DND-41 (cell line): ENCODE measurements at regions not wholly inside any gene's neighbourhood (a gene's known extent, or its start where the extent isn't known, plus 50 kb on each side); places are given as distances from the start of the nearest gene placed in this dataset.

Experiments used
- ATAC-seq: fragments of 200-7000 bp; cut with Tn5 transposase; 3 replicates; pipeline ENCODE4 v1.9.1; 2021; ENCODE audit warnings: low read depth; ENCODE audit not compliant: insufficient read depth
- DNase-seq: peaks from one replicate; pipeline ENCODE4 v3.0.0-alpha.2; 2020
- H2AFZ ChIP-seq: 2 replicates; pipeline ENCODE4 v1.6.0; 2012; ENCODE audit warnings: low read depth, low read length
- H3K27ac ChIP-seq: 2 replicates; pipeline ENCODE4 v1.5.1; 2012; ENCODE audit warnings: low read length, inconsistent platforms
- H3K27me3 ChIP-seq: fragments of 200-600 bp; sonication (generic); 2 replicates; pipeline ENCODE4 v1.6.0; 2012; ENCODE audit warnings: low read length, mild to moderate bottlenecking, inconsistent platforms; ENCODE audit not compliant: insufficient read depth, poor library complexity
- H3K36me3 ChIP-seq: 2 replicates; pipeline ENCODE4 v1.5.1; 2012; ENCODE audit warnings: low read length, inconsistent platforms; ENCODE audit not compliant: insufficient read depth
- H3K4me1 ChIP-seq: 2 replicates; pipeline ENCODE4 v1.5.1; 2012; ENCODE audit warnings: mild to moderate bottlenecking, low read length; ENCODE audit not compliant: insufficient read depth
- H3K4me2 ChIP-seq: 2 replicates; pipeline ENCODE4 v1.6.0; 2012; ENCODE audit warnings: mild to moderate bottlenecking, moderate library complexity, low read length, inconsistent platforms; ENCODE audit not compliant: insufficient read depth
- H3K4me3 ChIP-seq, 2 experiments: fragments of 200-600 bp in 1 of 2; shearing (Covaris generic) in 1 of 2; 2 replicates each; pipeline ENCODE4 v1.5.1; 2012 to 2016; ENCODE audit warnings: inconsistent platforms in 2 of 2, low read length in 2 of 2, mild to moderate bottlenecking in 2 of 2, low read depth in 1 of 2, moderate library complexity in 1 of 2
- H3K79me2 ChIP-seq: 2 replicates; pipeline ENCODE4 v1.6.0; 2012; ENCODE audit warnings: low read length, inconsistent platforms; ENCODE audit not compliant: insufficient read depth
- H3K9ac ChIP-seq: 2 replicates; pipeline ENCODE4 v1.6.0; 2012; ENCODE audit warnings: low read depth, mild to moderate bottlenecking, inconsistent platforms, low read length, moderate library complexity
- H3K9me3 ChIP-seq: 2 replicates; pipeline ENCODE4 v1.5.1; 2012; ENCODE audit warnings: low read length, moderate library complexity, mild to moderate bottlenecking, inconsistent platforms; ENCODE audit not compliant: insufficient read depth, severe bottlenecking
- H4K20me1 ChIP-seq: 2 replicates; pipeline ENCODE4 v1.6.0; 2012; ENCODE audit warnings: low read length; ENCODE audit not compliant: insufficient read depth
- CTCF ChIP-seq: IDR thresholded peaks from 2 replicates; pipeline ENCODE4 v1.5.1; 2012; ENCODE audit warnings: borderline replicate concordance, low read length, moderate library complexity, mild to moderate bottlenecking; ENCODE audit not compliant: poor library complexity, severe bottlenecking; ENCODE audit errors: extremely low read depth
- EZH2 ChIP-seq: IDR thresholded peaks from 3 replicates; pipeline ENCODE4 v1.6.1; 2012; ENCODE audit warnings: borderline replicate concordance, low read depth, mild to moderate bottlenecking, moderate library complexity, low read length, inconsistent platforms; ENCODE audit not compliant: severe bottlenecking

GRCh38 chr17:72299100-72299499 lies 178.3 kb downstream of the SOX9 start:
- Histone ChIP-seq H3K79me2 (no peaks in the 10 kb centered on the region), H2AFZ (no peak overlapping the region), H3K4me2 (no peak overlapping the region), H3K27ac (no peak overlapping the region), H4K20me1 (no peaks in the 10 kb centered on the region), H3K4me3 (no peak overlapping the region), H3K27me3 (no peaks in the 10 kb centered on the region), H3K9me3 (no peaks in the 10 kb centered on the region), H3K4me1 (no peaks in the 10 kb centered on the region), H3K36me3 (no peaks in the 10 kb centered on the region), H3K9ac (no peak overlapping the region)
- DNase-seq (no peak), ATAC-seq (no peak)
- TF ChIP-seq EZH2 (no peak), CTCF (no peak)

- Histone ChIP-seq H3K9ac (no peak overlapping the region), H3K79me2 (no peaks in the 10 kb centered on the region), H3K36me3 (no peaks in the 10 kb centered on the region), H3K27me3 (no peaks in the 10 kb centered on the region), H3K4me3 (no peak overlapping the region), H3K4me2 (no peak overlapping the region), H2AFZ (no peak overlapping the region), H3K27ac (no peak overlapping the region), H4K20me1 (no peaks in the 10 kb centered on the region), H3K9me3 (no peaks in the 10 kb centered on the region), H3K4me1 (no peaks in the 10 kb centered on the region)
- ATAC-seq (no peak), DNase-seq (no peak)
- no peak for TF ChIP-seq CTCF
These were observed 178.8 kb downstream of the SOX9 start for GRCh38 chr17:72299592-72299991.

- DNase-seq, result no peak
- H3K27me3 ChIP-seq, result no peaks in the 10 kb centered on the region
- H3K79me2 ChIP-seq, result no peaks in the 10 kb centered on the region
- no peak overlapping the region for H2AFZ ChIP-seq
- H3K27ac ChIP-seq, result no peak overlapping the region
- H3K4me3 ChIP-seq, result no peak overlapping the region
- no peaks in the 10 kb centered on the region for H3K36me3 ChIP-seq
- H4K20me1 ChIP-seq, result no peaks in the 10 kb centered on the region
- ATAC-seq, result no peak
- no peak for TF ChIP-seq EZH2
- TF ChIP-seq CTCF, result no peak
- H3K4me2 ChIP-seq, result no peak overlapping the region
- no peaks in the 10 kb centered on the region for H3K4me1 ChIP-seq
- no peak overlapping the region for H3K9ac ChIP-seq
- no peaks in the 10 kb centered on the region for H3K9me3 ChIP-seq
These were observed 181.1 kb downstream of the SOX9 start for GRCh38 chr17:72301887-72302286.

GRCh38 chr17:72302735-72303134 lies 181.9 kb downstream of the SOX9 start:
- Histone ChIP-seq H3K9me3 (no peaks in the 10 kb centered on the region), H4K20me1 (no peaks in the 10 kb centered on the region), H3K4me1 (no peaks in the 10 kb centered on the region), H3K79me2 (no peaks in the 10 kb centered on the region), H2AFZ (no peak overlapping the region), H3K9ac (no peak overlapping the region), H3K36me3 (no peaks in the 10 kb centered on the region), H3K27me3 (no peaks in the 10 kb centered on the region), H3K4me3 (no peak overlapping the region), H3K27ac (no peak overlapping the region), H3K4me2 (no peak overlapping the region)
- DNase-seq (no peak), ATAC-seq (no peak)
- TF ChIP-seq CTCF (no peak), EZH2 (no peak)
